ENCODE measurements at regions not wholly inside any gene's neighbourhood (a gene's known extent, or its start where the extent isn't known, plus 50 kb on each side); places are given as distances from the start of the nearest gene placed in this dataset.

- peaks cover 0 to 5% of the 10 kb centered on the region in 2 experiments; a peak in 1 of 4 replicates for H3K4me1 ChIP-seq (ENCODE audit: control insufficient read depth in 1 of 2, insufficient read depth in 2 of 2, low read length in 2 of 2)
- no peak overlapping the region for H3K4me2 ChIP-seq (ENCODE audit: low read length)
- BruUV-seq (replicated peaks): no TSS peak
- H3K27ac ChIP-seq (ENCODE audit: low read depth, low read length): no peak overlapping the region
- intact Hi-C loops (cut with micrococcal nuclease): no loop called here
- ChIA-PET CTCF (no interaction called here), POLR2A (no interaction called here), RAD21 (ENCODE audit: low non-redundant PET in 1 of 2, low total read pairs in 2 of 2, uncharacterized antibody in 2 of 2, unreplicated experiment in 2 of 2) (no interaction called here)
- no peaks in the 10 kb centered on the region for H3K9me3 ChIP-seq (ENCODE audit: control insufficient read depth in 1 of 2, insufficient read depth in 1 of 2, low read depth in 1 of 2, low read length in 2 of 2)
- H2AFZ ChIP-seq (ENCODE audit: low read depth, low read length, poor library complexity, severe bottlenecking): no peak overlapping the region
- ATAC-seq: no peak
- H4K20me1 ChIP-seq (ENCODE audit: insufficient read depth): no peaks in the 10 kb centered on the region
- TF ChIP-seq SIN3A (IDR thresholded peaks at IDR 0.05; ENCODE audit: low read depth) (no peak), TCF7L2 (IDR thresholded peaks at IDR 0.05; ENCODE audit: borderline replicate concordance, extremely low read depth, insufficient read depth, insufficient read length) (no peak), SRF (IDR thresholded peaks at IDR 0.05; ENCODE audit: low read depth) (no peak), CBX3 (IDR thresholded peaks at IDR 0.05; ENCODE audit: low read depth) (no peak), RAD21 (IDR thresholded peaks at IDR 0.05; ENCODE audit: low read depth) (no peak)
- no peak overlapping the region for H3K9ac ChIP-seq (ENCODE audit: low read length)
- H3K9me2 ChIP-seq (ENCODE audit: insufficient read depth): no peaks in the 10 kb centered on the region
- H3K27me3 ChIP-seq (ENCODE audit: insufficient read depth, low read length): no peaks in the 10 kb centered on the region
- no peaks in the 10 kb centered on the region for H3K79me2 ChIP-seq (ENCODE audit: insufficient read depth, low read length)
- no peaks in the 10 kb centered on the region for H3K36me3 ChIP-seq (ENCODE audit: control insufficient read depth in 1 of 2, insufficient read depth in 2 of 2, low read length in 2 of 2)
- DNase-seq (ENCODE audit: low read depth, low spot score): no peak
- no peak overlapping the region for H3K4me3 ChIP-seq (replicated peaks in 1 of 2; ENCODE audit: low read depth in 1 of 2, low read length in 2 of 2)
Observed at GRCh38 chr13:105595471-105595870, 940.0 kb downstream of the EFNB2 start.

- DNase-seq (ENCODE audit: low read depth, low spot score) (no peak), ATAC-seq (no peak)
- Histone ChIP-seq H2AFZ (ENCODE audit: low read depth, low read length, poor library complexity, severe bottlenecking) (no peak overlapping the region), H3K4me3 (replicated peaks in 1 of 2; ENCODE audit: low read depth in 1 of 2, low read length in 2 of 2) (no peak overlapping the region), H4K20me1 (ENCODE audit: insufficient read depth) (no peaks in the 10 kb centered on the region), H3K27me3 (ENCODE audit: insufficient read depth, low read length) (no peaks in the 10 kb centered on the region), H3K4me2 (ENCODE audit: low read length) (no peak overlapping the region), H3K27ac (ENCODE audit: low read depth, low read length) (no peak overlapping the region), H3K9me3 (ENCODE audit: control insufficient read depth in 1 of 2, insufficient read depth in 1 of 2, low read depth in 1 of 2, low read length in 2 of 2) (no peaks in the 10 kb centered on the region), H3K79me2 (ENCODE audit: insufficient read depth, low read length) (no peaks in the 10 kb centered on the region), H3K9ac (ENCODE audit: low read length) (no peak overlapping the region), H3K4me1 (ENCODE audit: control insufficient read depth in 1 of 2, insufficient read depth in 2 of 2, low read length in 2 of 2) (peaks cover 3 to 30% of the 10 kb centered on the region in 2 experiments; a peak in 3 of 4 replicates), H3K36me3 (ENCODE audit: control insufficient read depth in 1 of 2, insufficient read depth in 2 of 2, low read length in 2 of 2) (no peaks in the 10 kb centered on the region), H3K9me2 (ENCODE audit: insufficient read depth) (no peaks in the 10 kb centered on the region)
- CTCF ChIA-PET: no interaction called here
- BruUV-seq (replicated peaks): no TSS peak
- intact Hi-C loops (cut with micrococcal nuclease): no loop called here
- POLR2A ChIA-PET: no interaction called here
- TF ChIP-seq TCF7L2 (IDR thresholded peaks at IDR 0.05; ENCODE audit: borderline replicate concordance, extremely low read depth, insufficient read depth, insufficient read length) (no peak), JUND (IDR thresholded peaks at IDR 0.05) (no peak), CEBPB (IDR thresholded peaks at IDR 0.05; ENCODE audit: low read depth) (no peak)
- TF ChIP-seq, protein P1, sequence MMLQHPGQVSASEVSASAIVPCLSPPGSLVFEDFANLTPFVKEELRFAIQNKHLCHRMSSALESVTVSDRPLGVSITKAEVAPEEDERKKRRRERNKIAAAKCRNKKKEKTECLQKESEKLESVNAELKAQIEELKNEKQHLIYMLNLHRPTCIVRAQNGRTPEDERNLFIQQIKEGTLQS (IDR thresholded peaks at IDR 0.05): no peak
- TF ChIP-seq, protein P2, sequence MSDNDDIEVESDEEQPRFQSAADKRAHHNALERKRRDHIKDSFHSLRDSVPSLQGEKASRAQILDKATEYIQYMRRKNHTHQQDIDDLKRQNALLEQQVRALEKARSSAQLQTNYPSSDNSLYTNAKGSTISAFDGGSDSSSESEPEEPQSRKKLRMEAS (IDR thresholded peaks at IDR 0.05): no peak
- RAD21 ChIA-PET (ENCODE audit: low non-redundant PET in 1 of 2, low total read pairs in 2 of 2, uncharacterized antibody in 2 of 2, unreplicated experiment in 2 of 2): no interaction called here
Observed at GRCh38 chr13:105591277-105591676, 944.2 kb downstream of the EFNB2 start.

Data from HCT116 (cell line).